ENCODE measurements at regions not wholly inside any gene's neighbourhood (a gene's known extent, or its start where the extent isn't known, plus 50 kb on each side); places are given as distances from the start of the nearest gene placed in this dataset.
A peak's percentile ranks its signal among the peaks of the same experiment; 100 is the strongest.

- TF ChIP-seq TSHZ1 (tag by site-specific recombination; IDR thresholded peaks at IDR 0.05; ENCODE audit: borderline replicate concordance) (no peak), ZNF776 (tag by site-specific recombination; IDR thresholded peaks at IDR 0.05; ENCODE audit: borderline replicate concordance) (no peak), ZBTB49 (tag by site-specific recombination; IDR thresholded peaks at IDR 0.05; ENCODE audit: low read depth) (no peak), SP3 (tag by site-specific recombination; IDR thresholded peaks at IDR 0.05) (no peak), ZNF146 (tag by site-specific recombination; IDR thresholded peaks at IDR 0.05) (no peak), ZNF416 (tag by site-specific recombination; IDR thresholded peaks at IDR 0.05) (no peak), TRIM28 (IDR thresholded peaks at IDR 0.05; ENCODE audit: borderline replicate concordance, low read length) (0 out of 2 replicates have a peak, but pooled peaks have one; percentile 48), ZNF248 (tag by site-specific recombination; IDR thresholded peaks at IDR 0.05) (no peak), ZNF596 (tag by site-specific recombination; IDR thresholded peaks at IDR 0.05) (no peak), SETDB1 (IDR thresholded peaks at IDR 0.05; ENCODE audit: insufficient read length, low read length) (peak; percentile 86), ZNF544 (tag by site-specific recombination; IDR thresholded peaks at IDR 0.05) (no peak), ZNF112 (tag by site-specific recombination; IDR thresholded peaks at IDR 0.05) (no peak), ZNF704 (tag by site-specific recombination; IDR thresholded peaks at IDR 0.05) (no peak)
Observed at GRCh38 chr5:66520854-66521253, 75.3 kb upstream of the MAST4 start (continued).

- Histone ChIP-seq H3K9me3 (ENCODE audit: control insufficient read depth, insufficient read depth, low read depth, low read length) (no peaks in the 10 kb centered on the region), H3K36me3 (ENCODE audit: control insufficient read depth in 2 of 2, insufficient read depth in 1 of 2, low read length in 2 of 2) (no peaks in the 10 kb centered on the region), H3K4me1 (ENCODE audit: control insufficient read depth, insufficient read depth, low read length) (no peaks in the 10 kb centered on the region), H3K27ac (ENCODE audit: extremely low read depth, low read depth, low read length) (no peak overlapping the region), H3K4me3 (ENCODE audit: low read depth, low read length) (no peak overlapping the region)
- CTCF ChIA-PET, result no interaction called here
- POLR2A ChIA-PET, result no interaction called here
- TF ChIP-seq ZFP41 (tag by site-specific recombination; IDR thresholded peaks at IDR 0.05; ENCODE audit: borderline replicate concordance) (no peak), ZNF571 (tag by site-specific recombination; IDR thresholded peaks at IDR 0.05) (no peak), ZNF488 (tag by site-specific recombination; IDR thresholded peaks at IDR 0.05) (no peak), ZNF623 (tag by site-specific recombination; IDR thresholded peaks at IDR 0.05) (no peak), ZNF843 (tag by site-specific recombination; IDR thresholded peaks at IDR 0.05) (no peak), ZNF140 (tag by site-specific recombination; IDR thresholded peaks at IDR 0.05) (no peak), BCL11A (tag by site-specific recombination; IDR thresholded peaks at IDR 0.05; ENCODE audit: low read depth) (no peak), ZNF621 (tag by site-specific recombination; IDR thresholded peaks at IDR 0.05) (no peak), OSR2 (tag by site-specific recombination; IDR thresholded peaks at IDR 0.05) (no peak), ZNF48 (tag by site-specific recombination; IDR thresholded peaks at IDR 0.05) (no peak), ZFP37 (tag by site-specific recombination; IDR thresholded peaks at IDR 0.05) (no peak), ZNF341 (tag by site-specific recombination; IDR thresholded peaks at IDR 0.05; ENCODE audit: low read depth) (no peak), ZNF155 (tag by site-specific recombination; IDR thresholded peaks at IDR 0.05) (no peak), KLF17 (tag by site-specific recombination; IDR thresholded peaks at IDR 0.05) (no peak), ZFP3 (tag by site-specific recombination; IDR thresholded peaks at IDR 0.05; ENCODE audit: low read depth) (no peak), ZNF473 (tag by site-specific recombination; IDR thresholded peaks at IDR 0.05) (no peak)
Observed at GRCh38 chr5:66527478-66528035, 68.6 kb upstream of the MAST4 start.
